ENCODE measurements at regions not wholly inside any gene's neighbourhood (a gene's known extent, or its start where the extent isn't known, plus 50 kb on each side); places are given as distances from the start of the nearest gene placed in this dataset.

GRCh38 chr7:109276348-109276747 lies 706.7 kb downstream of the DNAJB9 start:
- intact Hi-C loops (cut with DNase I; ENCODE audit: low total_unique reads), result no loop called here
- H3K4me3 ChIP-seq, result no peak overlapping the region
- H3K9me3 ChIP-seq, result no peaks in the 10 kb centered on the region
- H3K4me1 ChIP-seq, result no peaks in the 10 kb centered on the region
- no peak for TF ChIP-seq CTCF (IDR thresholded peaks at IDR 0.05)
- H3K27ac ChIP-seq, result no peak overlapping the region
- no peaks in the 10 kb centered on the region for H3K36me3 ChIP-seq
- no peaks in the 10 kb centered on the region for H3K27me3 ChIP-seq
- no peak for DNase-seq

GRCh38 chr7:109282726-109283125 lies 713.1 kb downstream of the DNAJB9 start:
- H3K27me3 ChIP-seq, result no peaks in the 10 kb centered on the region
- H3K9me3 ChIP-seq, result no peaks in the 10 kb centered on the region
- no peak overlapping the region for H3K27ac ChIP-seq
- H3K4me1 ChIP-seq, result peaks cover 0 to 42% (median 0%) of the 10 kb centered on the region in 4 donors
- no peaks in the 10 kb centered on the region for H3K36me3 ChIP-seq
- TF ChIP-seq CTCF (IDR thresholded peaks at IDR 0.05), result no peak
- H3K4me3 ChIP-seq, result no peak overlapping the region
- DNase-seq, result no peak
- intact Hi-C loops (cut with DNase I; ENCODE audit: low total_unique reads), result no loop called here

- H3K36me3 ChIP-seq, result no peaks in the 10 kb centered on the region
- H3K27ac ChIP-seq, result no peak overlapping the region
- intact Hi-C loops (cut with DNase I; ENCODE audit: low total_unique reads), result no loop called here
- no peak overlapping the region for H3K4me3 ChIP-seq
- H3K9me3 ChIP-seq, result no peaks in the 10 kb centered on the region
- no peak for DNase-seq
- peaks cover 0 to 47% (median 0%) of the 10 kb centered on the region in 4 donors for H3K4me1 ChIP-seq
- H3K27me3 ChIP-seq, result no peaks in the 10 kb centered on the region
- TF ChIP-seq CTCF (IDR thresholded peaks at IDR 0.05), result no peak
These were observed 715.3 kb downstream of the DNAJB9 start for GRCh38 chr7:109284943-109285342.

DNA sequence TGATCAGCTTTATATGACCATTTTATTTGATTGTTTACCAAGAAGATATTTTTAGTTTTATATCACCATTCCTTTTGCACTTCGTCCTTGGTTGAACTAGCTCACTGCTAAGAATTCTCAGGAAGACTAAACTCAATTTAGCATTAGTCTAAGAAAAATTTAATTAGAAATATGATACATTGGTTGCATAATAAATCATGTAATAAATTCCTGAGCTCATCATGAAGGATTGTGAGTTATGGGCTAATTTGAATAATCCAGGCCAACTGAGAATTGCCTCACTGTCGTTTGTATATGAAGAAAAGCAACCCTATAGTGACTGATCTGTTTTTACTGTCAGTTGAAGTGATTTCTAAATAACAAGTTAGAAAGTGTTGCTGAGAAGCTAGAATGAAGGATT lies 725.5 kb downstream of the DNAJB9 start:
- Histone ChIP-seq H3K4me1 (peaks cover 0 to 9% (median 0%) of the 10 kb centered on the region in 4 donors), H3K27me3 (no peaks in the 10 kb centered on the region), H3K4me3 (no peak overlapping the region), H3K27ac (no peak overlapping the region), H3K36me3 (no peaks in the 10 kb centered on the region), H3K9me3 (no peaks in the 10 kb centered on the region)
- TF ChIP-seq CTCF (IDR thresholded peaks at IDR 0.05), result no peak
- intact Hi-C loops (cut with DNase I; ENCODE audit: low total_unique reads), result no loop called here
- no peak for DNase-seq

GRCh38 chr7:109308816-109309215 lies 739.1 kb downstream of the DNAJB9 start:
- TF ChIP-seq CTCF (IDR thresholded peaks at IDR 0.05), result no peak
- intact Hi-C loops (cut with DNase I; ENCODE audit: low total_unique reads), result no loop called here
- DNase-seq, result no peak
- Histone ChIP-seq H3K27ac (no peak overlapping the region), H3K4me3 (no peak overlapping the region), H3K36me3 (no peaks in the 10 kb centered on the region), H3K9me3 (peaks cover 0 to 13% (median 6%) of the 10 kb centered on the region in 3 donors), H3K4me1 (no peaks in the 10 kb centered on the region), H3K27me3 (no peaks in the 10 kb centered on the region)

DNA sequence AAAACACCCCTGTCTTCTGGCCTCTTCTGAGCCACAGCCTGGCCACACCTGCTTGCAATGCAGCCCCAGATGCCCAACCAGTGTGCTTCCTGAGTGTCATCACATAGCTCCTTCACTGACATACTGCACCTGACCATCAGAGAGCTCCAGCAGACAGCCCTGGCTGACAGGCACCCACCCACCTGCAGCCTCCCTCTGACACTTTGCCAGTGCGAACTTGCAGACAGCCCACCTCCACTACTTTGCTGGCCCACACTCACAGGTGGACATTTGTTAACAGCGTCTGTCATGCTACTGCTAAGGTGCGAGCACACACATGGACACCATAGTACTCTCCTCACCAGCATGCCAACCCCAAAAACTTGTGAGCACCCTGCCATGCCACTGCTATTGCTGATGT lies 740.1 kb downstream of the DNAJB9 start:
- intact Hi-C loops (cut with DNase I; ENCODE audit: low total_unique reads), result no loop called here
- no peak for TF ChIP-seq CTCF (IDR thresholded peaks at IDR 0.05)
- H3K4me1 ChIP-seq, result no peaks in the 10 kb centered on the region
- peaks cover 0 to 13% (median 6%) of the 10 kb centered on the region in 3 donors for H3K9me3 ChIP-seq
- no peak for DNase-seq
- no peak overlapping the region for H3K27ac ChIP-seq
- H3K4me3 ChIP-seq, result no peak overlapping the region
- no peaks in the 10 kb centered on the region for H3K27me3 ChIP-seq
- H3K36me3 ChIP-seq, result no peaks in the 10 kb centered on the region

Measured in tibial artery (tissue), 4 donors.